Omental fat pad (tissue), 3 donors: ENCODE measurements at regions not wholly inside any gene's neighbourhood (a gene's known extent, or its start where the extent isn't known, plus 50 kb on each side); places are given as distances from the start of the nearest gene placed in this dataset.

Source experiments
- ATAC-seq: fragments of 150-250 bp; one replicate; pipeline ENCODE4 v1.9.1; 2016; ENCODE audit warnings: mild to moderate bottlenecking, moderate library complexity; ENCODE audit not compliant: low FRiP score
- DNase-seq: peaks from one replicate; pipeline ENCODE4 v3.0.0-alpha.2; 2019; ENCODE audit warnings: low spot score
- TF ChIP-seq, protein P1 (sequence below), 3 donors: fragments of 450-650 bp; IDR thresholded peaks; one replicate each; pipeline ENCODE4 v1.5.1; 2016 to 2017; ENCODE audit warnings: antibody characterized with exemption in 3 of 3, mild to moderate bottlenecking in 3 of 3, moderate library complexity in 2 of 3

DNA sequence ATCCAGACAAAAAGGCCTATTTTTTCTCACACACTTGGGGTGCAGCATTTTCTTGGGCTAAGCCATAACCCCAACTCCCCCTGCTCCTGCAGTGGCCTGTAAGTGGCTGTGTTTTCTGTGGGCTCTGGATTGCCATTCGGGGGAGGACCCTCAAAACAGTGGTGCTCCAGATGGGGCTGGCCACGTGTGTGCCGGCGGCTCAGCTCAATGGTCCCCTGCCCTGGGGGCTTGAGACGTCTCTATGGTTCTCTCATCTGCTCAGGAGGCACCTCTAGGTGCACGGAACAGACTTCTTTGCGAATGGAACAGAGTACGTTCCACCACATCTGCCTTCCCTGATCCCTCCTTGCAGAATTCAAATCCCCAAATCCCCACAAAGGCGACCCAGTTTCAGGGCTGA is 250.0 kb upstream of the SHH start:
- TF ChIP-seq, protein P1, sequence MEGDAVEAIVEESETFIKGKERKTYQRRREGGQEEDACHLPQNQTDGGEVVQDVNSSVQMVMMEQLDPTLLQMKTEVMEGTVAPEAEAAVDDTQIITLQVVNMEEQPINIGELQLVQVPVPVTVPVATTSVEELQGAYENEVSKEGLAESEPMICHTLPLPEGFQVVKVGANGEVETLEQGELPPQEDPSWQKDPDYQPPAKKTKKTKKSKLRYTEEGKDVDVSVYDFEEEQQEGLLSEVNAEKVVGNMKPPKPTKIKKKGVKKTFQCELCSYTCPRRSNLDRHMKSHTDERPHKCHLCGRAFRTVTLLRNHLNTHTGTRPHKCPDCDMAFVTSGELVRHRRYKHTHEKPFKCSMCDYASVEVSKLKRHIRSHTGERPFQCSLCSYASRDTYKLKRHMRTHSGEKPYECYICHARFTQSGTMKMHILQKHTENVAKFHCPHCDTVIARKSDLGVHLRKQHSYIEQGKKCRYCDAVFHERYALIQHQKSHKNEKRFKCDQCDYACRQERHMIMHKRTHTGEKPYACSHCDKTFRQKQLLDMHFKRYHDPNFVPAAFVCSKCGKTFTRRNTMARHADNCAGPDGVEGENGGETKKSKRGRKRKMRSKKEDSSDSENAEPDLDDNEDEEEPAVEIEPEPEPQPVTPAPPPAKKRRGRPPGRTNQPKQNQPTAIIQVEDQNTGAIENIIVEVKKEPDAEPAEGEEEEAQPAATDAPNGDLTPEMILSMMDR (IDR thresholded peaks at IDR 0.05) = no peak
- ATAC-seq = no peak

DNA sequence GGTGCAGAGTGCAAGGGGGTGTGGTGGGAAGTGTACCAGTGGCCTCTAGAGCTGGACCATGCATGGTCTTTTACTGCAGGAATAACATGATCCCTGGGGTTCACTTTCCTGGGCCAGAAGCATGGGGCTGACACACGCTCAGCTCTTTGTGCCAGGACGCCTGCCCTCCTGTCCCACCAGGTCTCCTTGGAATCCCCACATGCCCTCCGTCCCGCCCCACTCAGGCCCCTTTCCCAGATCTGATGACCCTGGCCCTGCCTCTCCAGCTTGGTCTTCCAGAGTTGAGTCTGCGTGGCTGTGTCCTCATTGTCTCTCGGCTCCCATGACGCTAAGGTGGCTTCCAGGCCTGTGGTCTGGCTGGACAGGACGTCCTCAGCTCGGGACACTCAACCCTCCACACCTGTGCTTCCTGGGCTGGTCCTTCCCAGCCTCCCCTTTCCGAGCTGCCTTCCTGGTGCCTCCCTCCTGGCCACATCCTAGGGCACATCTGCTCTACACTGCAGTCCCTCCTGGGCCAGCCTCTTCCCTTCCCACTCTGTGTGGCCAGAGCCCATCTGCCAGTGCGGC is 249.5 kb upstream of the SHH start:
- DNase-seq (no peak), ATAC-seq (no peak)
- TF ChIP-seq, protein P1 (IDR thresholded peaks at IDR 0.05) = no peak

More for the DNA sequence above, 250.0 kb upstream of the SHH start:
- DNase-seq = no peak

DNA sequence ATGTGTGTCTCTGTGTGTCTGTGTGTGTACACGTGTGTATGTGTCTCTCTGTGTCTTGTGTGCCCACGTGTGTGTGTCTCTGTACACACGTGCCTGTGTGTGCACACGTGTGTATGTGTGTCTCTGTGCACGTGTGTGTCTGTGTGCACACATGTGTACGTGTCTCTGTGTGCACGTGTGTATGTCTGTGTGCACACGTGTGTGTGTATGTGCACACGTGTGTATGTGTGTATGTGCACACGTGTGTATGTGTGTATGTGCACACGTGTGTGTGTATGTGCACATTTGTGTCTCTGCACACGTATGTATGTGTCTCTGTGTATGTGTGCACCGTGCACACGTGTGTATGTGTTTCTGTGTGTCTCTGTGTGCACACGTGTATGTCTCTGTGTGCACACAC is 248.7 kb upstream of the SHH start:
- DNase-seq (no peak), ATAC-seq (no peak)
- TF ChIP-seq, protein P1 (IDR thresholded peaks at IDR 0.05) = no peak

- TF ChIP-seq, protein P1 (IDR thresholded peaks at IDR 0.05) = no peak
- DNase-seq = no peak
- ATAC-seq = no peak
Measured at GRCh38 chr7:156059369-156059768, 247.1 kb upstream of the SHH start.

- TF ChIP-seq, protein P1 (IDR thresholded peaks at IDR 0.05) = no peak
- DNase-seq = no peak
- ATAC-seq = no peak
Measured at GRCh38 chr7:156058248-156058647, 246.0 kb upstream of the SHH start.

DNA sequence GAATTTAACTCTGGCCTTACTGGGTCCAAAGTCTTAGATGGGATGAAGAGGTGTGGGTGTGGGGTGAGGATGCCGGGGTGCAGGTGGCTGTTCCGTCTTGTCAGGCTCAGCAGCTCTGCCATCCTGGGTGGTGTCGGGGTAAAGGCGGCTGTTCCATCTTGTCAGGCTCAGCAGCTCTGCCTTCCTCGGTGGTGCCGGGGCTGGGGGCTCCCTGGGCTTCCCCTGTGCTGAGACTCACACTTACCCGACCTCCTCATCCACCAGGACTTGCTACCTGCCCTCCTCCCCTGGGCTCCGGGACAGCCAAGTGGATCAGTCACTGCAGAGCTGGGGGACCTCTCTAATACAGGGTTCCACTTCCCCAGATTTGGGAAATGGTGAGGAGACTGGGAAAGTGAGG is 244.3 kb upstream of the SHH start:
- TF ChIP-seq, protein P1 (IDR thresholded peaks at IDR 0.05) = no peak
- DNase-seq (no peak), ATAC-seq (no peak)

GRCh38 chr7:156055206-156055822 is 243.1 kb upstream of the SHH start:
- TF ChIP-seq, protein P1 (IDR thresholded peaks at IDR 0.05) = no peak
- no peak for DNase-seq
- no peak for ATAC-seq
